GM10248 (cell line): ENCODE measurements at regions not wholly inside any gene's neighbourhood (a gene's known extent, or its start where the extent isn't known, plus 50 kb on each side); places are given as distances from the start of the nearest gene placed in this dataset.

Experiments
- CTCF ChIA-PET: fragments of 300-600 bp; sonication (Branson Sonifier 250); formaldehyde crosslinking; extraction: SDS; loops from one replicate; lab custom pipeline; 2021; ENCODE audit warnings: antibody characterized with exemption; lab: Yijun Ruan, JAX
- POLR2A ChIA-PET: fragments of 350-650 bp; sonication (Branson Sonifier 250); formaldehyde crosslinking; extraction: SDS; loops from one replicate; lab custom pipeline; 2020; ENCODE audit warnings: antibody characterized with exemption; lab: Yijun Ruan, JAX
- DNase-seq: peaks from one replicate; pipeline ENCODE4 v3.0.0; 2012; ENCODE audit errors: extremely low spot score
- TF ChIP-seq, protein P1 (sequence below): IDR thresholded peaks from 2 replicates; pipeline ENCODE4 v1.5.1; 2012; ENCODE audit warnings: mild to moderate bottlenecking, low read depth; ENCODE audit errors: extremely low read depth, missing control alignments, control extremely low read depth

DNA sequence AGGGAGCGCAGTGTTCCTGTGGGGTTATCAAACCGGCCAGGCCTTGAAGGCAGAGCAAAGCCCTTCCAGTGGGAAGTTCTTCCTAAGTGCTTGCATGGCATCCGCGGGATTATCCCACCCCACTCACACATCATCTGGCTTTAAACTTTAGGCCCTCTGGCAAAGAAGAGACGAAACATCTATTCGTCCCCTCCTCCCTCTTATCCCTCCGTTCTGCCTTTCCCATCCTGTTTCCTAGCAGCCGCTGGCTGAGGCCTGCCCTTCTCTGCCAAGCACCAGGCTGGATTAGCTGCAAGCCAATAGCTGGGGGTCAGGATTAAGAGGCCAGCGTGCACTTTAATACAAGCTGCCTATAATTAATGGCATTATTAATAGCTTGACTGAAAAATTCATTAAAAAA, 621.0 kb downstream of the PKHD1 start:
- DNase-seq = no peak
- POLR2A ChIA-PET = no interaction called here
- TF ChIP-seq, protein P1, sequence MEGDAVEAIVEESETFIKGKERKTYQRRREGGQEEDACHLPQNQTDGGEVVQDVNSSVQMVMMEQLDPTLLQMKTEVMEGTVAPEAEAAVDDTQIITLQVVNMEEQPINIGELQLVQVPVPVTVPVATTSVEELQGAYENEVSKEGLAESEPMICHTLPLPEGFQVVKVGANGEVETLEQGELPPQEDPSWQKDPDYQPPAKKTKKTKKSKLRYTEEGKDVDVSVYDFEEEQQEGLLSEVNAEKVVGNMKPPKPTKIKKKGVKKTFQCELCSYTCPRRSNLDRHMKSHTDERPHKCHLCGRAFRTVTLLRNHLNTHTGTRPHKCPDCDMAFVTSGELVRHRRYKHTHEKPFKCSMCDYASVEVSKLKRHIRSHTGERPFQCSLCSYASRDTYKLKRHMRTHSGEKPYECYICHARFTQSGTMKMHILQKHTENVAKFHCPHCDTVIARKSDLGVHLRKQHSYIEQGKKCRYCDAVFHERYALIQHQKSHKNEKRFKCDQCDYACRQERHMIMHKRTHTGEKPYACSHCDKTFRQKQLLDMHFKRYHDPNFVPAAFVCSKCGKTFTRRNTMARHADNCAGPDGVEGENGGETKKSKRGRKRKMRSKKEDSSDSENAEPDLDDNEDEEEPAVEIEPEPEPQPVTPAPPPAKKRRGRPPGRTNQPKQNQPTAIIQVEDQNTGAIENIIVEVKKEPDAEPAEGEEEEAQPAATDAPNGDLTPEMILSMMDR = no peak
- CTCF ChIA-PET = interaction anchor here (1.2 kb wide), 1 partner anchor 30 kb away, joined by 3 read pairs; no protein-coding TSS in a partner anchor

DNA sequence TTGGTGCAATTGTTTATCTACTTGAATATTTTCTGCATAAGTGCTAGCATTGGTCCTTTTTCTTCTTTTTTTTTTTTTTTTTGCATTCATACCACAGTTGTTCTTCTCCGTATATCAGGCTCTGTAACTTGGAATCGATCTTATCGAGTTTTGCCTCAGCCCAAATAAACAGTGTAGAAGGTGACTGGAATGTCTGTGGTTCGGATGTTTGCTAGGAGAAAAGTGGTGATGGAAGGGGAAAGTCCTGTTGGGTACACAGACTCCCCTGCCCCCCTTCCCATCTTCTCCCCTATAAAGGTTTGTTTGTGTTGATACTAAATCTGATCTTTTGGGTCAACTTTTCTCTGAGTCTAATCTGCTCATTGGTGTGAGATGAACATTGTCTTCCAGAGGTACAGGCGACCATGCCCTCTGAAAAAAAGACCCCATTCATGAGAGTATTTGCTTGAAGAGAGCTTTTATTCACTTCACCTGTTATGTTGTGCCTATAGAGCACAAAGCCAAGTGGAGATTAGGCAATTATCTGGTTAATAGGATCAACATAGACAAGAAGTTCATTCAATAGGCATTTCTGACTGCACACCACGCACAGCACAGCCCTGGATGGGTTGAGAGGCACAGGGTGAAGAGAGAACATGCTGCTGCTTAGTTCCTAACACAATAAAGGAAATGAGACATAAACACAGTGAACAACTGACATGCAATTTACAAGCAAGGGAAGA, 620.0 kb downstream of the PKHD1 start:
- CTCF ChIA-PET = interaction anchor here (1.1 kb wide), 1 partner anchor 27 kb away, joined by 3 read pairs; no protein-coding TSS in a partner anchor
- TF ChIP-seq, protein P1 = no peak
- POLR2A ChIA-PET = no interaction called here
- DNase-seq = no peak

DNA sequence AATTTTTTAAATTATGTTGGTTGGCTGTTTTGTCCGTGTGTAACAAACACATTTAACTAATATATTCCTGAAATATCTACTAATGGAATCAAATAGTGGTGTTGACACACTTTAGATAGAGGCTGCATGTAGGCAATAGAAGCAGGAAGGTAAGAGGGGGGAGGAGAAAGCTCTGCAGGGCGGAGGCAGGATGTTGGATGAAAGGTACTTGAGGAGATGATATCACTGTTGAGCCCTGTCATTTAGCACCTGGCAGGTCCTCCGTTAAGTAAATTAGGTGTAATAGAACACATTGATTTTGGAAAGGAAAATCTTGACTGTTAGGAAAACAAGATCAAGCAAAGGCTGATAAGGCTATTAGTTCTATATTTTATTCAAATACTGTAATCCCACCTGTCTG, 618.7 kb downstream of the PKHD1 start:
- TF ChIP-seq, protein P1 = no peak
- DNase-seq = no peak
- CTCF ChIA-PET = no interaction called here
- POLR2A ChIA-PET = no interaction called here

DNA sequence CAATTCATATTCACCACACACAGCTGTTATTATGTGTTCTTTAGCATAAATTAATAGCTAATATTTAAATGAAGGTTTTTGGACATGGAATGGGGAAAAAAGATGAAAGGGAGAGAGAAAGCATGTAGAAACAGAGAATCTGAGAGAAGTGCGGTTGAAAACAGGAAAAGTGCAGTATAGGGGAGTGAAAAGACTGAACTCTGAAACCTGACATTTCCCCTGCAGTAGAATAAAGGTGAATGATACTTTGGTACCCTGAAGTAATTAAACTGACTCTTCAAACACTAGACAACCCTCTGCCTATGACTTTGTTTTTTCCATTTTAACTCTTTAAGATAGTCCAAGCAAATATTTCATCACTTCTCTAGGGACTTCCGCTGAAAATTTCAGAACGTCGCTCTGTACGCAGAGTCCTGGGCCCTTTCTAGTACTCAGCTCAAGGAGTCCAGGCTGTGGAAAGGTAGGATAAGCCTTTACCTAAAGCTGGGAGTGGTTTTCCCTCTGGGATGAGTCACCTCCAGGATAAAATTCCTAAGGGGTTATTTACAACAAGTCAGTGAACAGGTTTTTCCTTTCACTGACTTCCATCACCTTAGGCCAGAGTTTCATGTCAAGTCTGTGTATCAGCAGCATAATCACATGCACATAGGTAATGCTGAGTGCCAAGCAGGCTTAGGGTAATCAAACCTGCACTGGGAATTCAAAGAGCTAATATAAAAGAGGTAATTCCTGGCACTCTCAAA, 614.5 kb downstream of the PKHD1 start:
- POLR2A ChIA-PET = no interaction called here
- TF ChIP-seq, protein P1 = no peak
- no peak for DNase-seq
- CTCF ChIA-PET = interaction anchor here (1.2 kb wide), 1 partner anchor 12 kb away, joined by 4 read pairs; no protein-coding TSS in a partner anchor

DNA sequence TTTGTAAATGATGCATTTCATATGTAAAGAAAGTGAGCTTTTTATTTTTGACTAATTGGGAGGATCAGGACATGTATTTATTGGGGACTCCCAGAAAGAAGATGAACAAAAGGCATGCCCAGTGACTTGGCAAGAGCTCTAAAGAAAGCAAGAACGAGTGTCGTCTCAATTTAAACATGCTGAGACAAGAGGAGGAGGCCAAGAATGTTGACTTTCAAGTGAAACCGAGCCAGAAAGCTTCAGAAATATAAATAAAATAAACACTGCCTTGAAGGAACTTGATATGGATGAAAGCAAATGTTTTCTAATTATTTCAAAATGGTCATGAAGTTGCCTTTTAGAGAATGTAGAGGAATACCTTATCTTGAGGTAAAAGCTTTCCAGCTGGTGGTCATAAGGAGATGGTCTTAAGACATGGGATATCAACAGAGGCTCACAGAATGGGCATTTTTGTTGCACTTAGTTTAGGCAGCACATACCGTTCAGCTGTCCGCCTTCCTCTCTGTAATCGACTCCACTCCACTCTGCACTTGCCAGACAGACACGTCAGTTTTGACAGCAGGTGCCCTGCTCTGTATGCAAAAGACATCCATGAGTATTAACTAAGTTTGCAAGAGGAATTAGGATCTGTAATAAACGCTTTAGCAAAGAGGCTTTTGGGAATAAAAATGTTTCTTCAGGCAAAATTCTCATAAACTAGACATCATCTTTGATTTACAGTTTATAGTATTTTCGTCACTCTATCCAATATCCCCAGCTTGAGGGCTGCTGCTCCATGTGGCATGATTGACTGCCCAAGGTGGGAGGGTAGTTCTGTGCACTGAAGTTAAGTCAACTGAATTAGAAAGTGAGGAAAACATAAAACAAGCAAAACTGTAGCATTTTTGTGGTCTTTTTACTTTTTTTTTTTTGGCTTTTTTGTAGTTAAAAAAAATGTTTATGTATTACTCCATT, 613.1 kb downstream of the PKHD1 start:
- CTCF ChIA-PET = interaction anchor here (1.3 to 1.4 kb wide), 3 partner anchors 9 to 14 kb away, joined by 3 to 4 read pairs (median 3); no protein-coding TSS in a partner anchor
- DNase-seq = no peak
- POLR2A ChIA-PET = no interaction called here
- TF ChIP-seq, protein P1 = no peak

DNA sequence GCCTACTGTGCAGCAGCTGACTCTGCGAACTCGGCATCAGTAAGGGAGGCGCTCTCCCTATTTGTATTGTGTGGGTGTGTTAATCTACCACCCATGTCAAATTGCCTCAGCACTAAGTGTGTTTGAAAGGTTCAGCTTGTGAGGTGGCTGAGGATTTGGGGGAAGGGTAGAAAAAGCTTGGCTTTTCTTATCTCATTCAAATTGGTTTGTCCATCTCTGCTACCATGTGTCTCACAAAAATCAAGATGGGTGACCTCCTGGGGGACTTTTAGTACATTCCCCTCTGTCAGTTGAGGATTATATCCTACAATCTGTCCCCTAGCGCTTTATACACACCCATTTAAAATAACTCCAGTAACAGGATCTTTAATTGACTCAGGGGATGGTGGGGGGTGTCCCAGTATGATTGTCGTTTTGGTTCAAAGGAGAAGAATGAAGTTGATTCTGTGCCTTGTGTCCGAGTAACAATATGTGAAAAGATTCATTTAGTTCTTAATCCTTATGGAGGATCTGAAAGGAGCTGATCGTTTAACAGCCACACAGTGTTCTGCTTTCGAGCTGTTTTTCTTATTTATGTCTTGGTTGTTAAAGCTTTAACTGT, 609.6 kb downstream of the PKHD1 start:
- ChIA-PET POLR2A (no interaction called here), CTCF (interaction anchor here (1.6 kb wide), 1 partner anchor 140 kb away, joined by 3 read pairs; no protein-coding TSS in a partner anchor)
- DNase-seq = no peak
- TF ChIP-seq, protein P1 = no peak
